GM03348 (cell line): ENCODE measurements at regions not wholly inside any gene's neighbourhood (a gene's known extent, or its start where the extent isn't known, plus 50 kb on each side); places are given as distances from the start of the nearest gene placed in this dataset.

Experiments
- DNase-seq: peaks from one replicate; pipeline ENCODE4 v3.0.0; 2012; ENCODE audit warnings: low spot score

DNA sequence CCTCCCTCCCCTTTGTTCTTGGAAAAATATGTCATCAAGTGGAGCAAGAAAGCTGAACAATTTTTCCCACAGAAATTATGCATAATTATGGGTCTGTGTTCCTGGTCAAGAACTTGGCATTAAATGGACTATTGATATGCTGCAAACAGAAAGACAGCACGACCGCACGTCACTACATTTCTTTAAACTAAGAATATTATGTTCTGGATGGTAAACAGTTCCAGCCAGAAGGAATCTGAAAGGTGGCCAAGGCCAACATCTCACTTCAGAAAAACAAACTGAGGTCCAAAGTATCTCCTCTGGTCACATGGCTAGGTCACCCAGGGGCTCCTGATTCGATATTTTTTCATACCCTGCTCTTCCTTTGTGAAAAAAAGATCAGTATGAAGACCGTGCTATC lies 173.3 kb upstream of the GAS1 start:
- no peak for DNase-seq

DNA sequence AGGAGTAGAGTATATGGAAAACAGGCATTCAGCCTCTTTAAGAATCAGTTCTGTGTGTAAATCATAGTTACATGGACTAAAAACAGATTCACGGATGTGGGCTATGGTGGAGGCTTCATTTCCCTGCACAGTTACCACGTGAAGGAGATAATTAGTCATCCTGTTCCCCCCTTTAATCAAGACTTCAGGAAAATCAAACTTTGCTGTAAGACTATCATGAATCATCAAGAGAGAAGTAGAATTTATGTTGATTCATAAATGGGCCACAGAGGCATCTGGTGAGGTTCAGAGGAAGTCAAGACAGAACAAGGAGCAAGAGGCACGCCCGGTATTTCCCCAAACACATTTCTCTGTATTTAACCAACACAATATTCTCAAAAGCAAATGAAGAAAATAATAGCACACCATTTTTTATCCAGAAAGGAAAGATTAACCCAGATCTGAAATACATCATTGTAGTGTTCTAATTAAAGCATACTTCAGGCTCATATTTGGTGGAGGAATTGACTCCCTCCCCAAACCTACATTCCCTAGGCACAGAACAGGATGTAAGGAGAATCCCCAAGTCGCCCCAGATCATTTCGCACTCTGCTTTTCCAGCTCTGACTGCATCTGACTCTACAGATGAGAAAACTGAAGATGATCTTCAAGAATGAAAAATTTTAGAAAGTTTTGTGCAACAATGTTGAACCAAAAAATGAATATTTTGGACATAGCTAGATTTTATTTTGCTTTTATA lies 175.8 kb upstream of the GAS1 start:
- DNase-seq = peak; percentile 82

DNA sequence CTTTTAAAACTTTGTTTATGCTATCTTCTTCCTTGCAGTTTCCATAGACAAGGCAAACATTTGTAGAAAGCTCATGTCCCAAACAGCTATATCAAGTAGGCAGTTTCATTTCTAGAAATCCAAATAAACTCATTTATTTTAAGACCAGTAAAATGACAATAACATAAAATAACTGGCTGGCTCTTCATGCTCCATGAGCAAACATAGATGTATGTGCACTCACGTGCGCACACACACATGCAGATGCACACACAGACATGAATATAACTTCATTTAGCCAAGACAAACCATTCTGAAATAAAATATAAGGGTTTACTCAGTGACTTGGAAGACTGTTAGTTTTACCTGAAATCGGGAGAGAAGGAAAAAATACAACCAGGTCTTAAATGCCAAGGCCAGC lies 176.5 kb upstream of the GAS1 start:
- no peak for DNase-seq

DNA sequence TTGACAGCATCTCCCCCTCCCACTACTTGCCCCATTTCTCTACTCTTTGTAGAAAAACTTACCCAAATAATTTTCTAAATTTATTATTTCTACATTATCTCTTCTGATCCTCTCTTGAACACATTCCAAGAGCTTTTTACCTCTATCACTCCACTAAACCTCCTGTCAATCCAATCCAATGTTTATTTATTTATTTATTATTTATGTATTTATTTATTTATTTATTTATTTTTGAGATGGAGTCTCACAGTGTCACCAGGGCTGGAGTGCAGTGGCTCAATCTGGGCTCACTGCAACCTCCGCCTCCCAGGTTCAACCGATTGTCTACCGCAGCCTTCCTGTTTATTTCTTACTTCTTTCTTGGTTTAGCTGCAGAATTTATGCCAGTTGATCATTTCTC lies 178.5 kb upstream of the GAS1 start:
- no peak for DNase-seq

DNA sequence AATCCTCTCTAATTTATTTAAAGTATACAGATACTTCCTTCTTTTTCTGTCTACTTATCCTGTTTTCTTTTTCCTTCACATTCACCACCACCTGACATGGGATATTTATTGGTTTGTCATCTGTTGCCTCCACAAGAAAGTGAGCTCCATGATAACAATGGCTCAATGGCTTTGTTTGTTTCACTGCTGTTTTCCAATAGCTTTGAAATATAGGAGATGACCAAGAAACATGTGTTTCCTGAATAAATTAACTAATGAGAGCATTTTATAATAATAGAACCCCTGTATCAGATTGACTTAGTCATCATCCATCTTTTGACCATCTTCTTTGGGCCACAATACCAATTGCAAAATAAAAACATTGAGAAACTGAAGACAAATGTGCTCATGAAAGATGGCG lies 180.2 kb upstream of the GAS1 start:
- no peak for DNase-seq

DNA sequence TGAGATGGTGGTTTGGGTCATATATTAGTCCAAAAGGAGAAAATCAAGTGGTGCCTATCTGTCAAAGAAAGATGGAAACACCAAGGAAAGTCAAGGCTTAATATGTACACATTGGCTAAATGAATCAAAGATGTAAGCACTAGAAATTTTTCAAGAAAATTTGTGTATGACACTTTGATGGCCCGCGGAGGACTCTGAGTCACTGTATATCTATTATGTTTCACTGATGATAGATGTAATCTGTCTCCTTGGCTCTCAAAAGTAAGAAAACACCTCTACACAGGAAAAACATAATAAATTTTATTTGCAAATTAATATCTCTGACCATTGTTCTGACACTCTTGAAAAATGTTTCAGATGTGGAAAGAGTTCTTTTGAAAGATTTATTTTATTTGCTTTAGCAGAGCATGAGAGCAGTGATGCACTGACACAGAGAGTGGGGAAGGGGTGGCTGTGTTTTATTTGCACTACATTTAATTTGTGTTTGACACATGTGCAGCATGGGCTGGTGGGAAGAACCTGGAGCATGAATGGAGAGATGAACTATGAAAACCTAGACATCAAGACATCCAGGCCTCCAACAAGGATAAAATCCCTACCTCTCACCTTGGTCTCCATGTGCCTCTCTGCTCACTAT lies 180.8 kb upstream of the GAS1 start:
- DNase-seq = no peak

DNA sequence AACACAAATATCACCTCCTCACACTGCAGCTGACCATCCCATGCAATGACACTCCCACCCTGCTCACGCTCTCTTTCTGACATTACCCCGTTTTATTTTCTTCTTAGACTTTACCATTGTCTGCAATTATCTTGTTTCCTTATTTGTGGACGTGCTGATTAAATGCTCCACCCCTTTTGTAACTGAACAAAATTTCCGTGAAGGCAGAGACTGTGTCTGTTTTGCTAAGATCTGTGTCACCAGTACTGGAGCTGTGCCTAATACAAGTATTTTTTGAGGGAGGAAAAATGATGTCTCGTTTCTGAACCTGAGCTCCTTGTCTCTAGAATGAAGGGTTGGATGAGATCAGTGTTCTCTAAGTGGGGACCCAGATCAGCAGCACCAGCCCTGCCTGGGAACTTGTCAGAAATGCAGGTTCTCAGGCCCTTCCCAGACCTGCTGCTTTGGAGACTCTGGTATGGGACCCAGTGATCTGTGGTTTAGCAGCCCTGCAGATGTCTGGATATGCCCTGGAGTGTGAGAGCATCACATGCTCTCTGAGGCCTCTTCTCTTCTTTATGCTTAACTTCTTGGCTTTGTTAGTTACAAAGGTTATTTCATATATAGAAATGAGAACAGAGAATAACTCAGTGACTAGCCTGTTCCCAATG lies 181.7 kb upstream of the GAS1 start:
- DNase-seq = no peak

DNA sequence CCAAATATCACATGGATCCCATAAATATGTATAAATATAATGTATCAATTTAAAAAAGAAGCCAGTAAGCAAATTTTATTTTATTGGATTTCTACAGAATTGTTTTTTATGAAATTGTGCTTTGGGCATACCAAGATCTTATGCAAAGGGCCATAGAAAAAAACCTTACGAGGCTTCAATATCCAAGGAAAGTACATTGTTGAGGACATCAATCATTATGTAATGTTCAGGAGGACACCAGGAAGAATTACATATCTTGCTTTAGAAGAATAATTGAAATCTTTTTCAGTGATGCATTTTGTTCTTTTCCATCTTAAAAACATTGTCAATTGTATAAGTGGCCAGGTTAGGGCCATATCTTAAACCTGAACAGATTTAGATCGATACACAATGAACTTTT lies 187.8 kb upstream of the GAS1 start:
- no peak for DNase-seq

DNA sequence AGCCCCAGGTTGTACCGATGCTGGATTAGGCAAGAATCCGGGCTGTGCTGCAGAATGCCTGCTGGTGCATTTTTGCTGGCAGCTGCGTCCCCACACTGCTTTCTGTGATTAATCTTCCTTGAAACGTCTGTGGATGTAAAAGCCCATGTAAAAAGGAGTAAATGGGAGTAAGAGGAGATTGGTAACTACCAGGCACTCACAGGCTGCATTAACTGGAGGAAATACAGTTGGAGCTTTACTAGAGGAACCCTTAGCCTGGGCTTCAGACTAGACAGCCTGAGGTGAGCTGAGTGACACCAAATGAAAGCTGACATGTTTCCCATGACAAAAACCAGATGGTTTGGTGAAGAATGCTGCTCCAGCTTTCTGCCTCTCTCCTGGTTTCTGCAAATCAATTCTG lies 190.4 kb upstream of the GAS1 start:
- no peak for DNase-seq

DNA sequence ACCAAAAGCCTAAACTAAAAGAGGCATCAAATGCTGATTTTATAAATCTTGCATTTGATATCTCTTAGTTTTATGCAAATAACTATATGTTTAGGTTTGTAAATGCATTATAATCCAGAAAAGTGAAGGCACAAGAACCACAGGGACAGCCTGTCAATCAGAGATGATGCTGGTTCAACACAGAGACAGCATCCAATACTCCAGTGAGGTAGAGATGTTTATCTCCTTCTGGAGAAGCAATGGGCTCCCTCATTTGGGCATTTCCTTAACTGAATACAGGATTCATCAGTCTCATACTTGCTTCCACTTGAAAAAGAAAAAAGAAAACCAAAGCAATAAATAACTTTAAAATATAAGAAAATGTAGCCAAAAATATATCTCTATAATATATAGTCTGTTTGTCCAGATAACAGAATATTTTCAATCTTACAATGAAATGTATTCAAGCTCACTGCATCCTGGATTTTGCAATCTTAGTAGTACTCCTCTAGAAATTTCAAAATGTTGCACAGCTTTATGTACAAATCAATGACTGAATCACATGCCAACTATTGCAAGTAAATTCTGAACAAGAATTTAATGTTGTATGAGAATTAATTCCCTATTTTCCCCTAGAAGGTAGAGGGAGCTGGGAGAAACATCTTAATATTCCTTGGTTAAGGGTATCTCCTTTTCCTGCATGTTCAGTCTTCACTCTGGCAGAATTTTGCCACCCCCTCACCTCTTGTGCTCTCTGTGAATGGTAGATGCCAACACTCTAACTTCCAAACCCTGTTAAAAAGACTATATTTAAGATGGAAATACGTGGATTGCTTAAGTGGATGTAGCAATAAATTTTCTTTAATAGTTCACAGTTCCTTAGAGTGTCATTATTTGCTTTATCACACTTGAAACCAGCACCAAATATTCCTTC lies 191.1 kb upstream of the GAS1 start:
- peak; percentile 14 for DNase-seq

DNA sequence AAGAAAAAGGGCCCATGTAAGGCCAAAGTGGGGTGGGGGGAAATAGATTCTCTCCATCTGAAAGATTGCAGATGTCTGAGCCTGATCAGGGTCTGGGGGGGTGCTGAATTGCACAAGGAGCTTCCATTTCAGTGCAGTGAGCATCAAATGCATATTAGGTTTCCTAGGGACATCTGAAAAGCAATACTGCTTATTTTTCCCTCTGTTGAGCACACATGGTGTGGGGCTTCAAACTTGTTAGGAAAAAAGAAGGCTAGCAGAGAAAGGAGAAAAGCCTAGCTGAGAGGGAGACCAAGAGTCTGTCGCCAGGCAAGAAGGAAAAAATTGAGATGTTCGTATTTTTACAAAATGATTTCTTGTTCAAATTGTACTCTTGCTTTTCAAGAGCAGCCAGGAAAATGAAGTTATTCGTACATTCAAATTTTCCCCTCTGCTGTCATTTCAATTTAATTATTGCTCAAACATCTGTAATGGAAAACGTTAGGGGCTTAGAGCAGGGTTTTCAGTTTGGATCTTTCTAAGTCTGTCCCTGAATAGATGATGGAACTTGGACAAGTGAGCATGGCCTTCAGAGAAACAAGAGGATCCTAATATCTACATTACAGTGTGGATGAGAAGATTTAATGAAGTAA lies 191.9 kb upstream of the GAS1 start:
- DNase-seq = no peak

DNA sequence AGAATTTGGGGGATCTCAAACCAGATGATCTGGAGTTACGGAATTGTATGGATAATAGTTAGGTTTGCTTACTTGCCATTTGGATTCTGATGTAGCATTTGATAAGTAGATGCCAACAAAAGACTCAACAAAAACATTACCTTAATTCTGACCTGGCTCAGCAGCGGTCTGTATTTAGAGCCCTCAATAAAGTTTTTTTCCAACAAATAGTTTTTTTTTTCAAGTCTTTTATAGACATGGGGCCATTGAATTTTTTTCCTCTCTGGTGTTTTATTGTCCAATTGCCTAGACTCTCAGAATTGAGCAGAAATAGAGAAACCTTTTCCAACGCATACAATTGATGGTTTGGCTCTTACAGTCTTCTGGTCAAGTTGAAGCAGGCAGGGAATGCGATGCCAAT lies 192.8 kb upstream of the GAS1 start:
- no peak for DNase-seq

DNA sequence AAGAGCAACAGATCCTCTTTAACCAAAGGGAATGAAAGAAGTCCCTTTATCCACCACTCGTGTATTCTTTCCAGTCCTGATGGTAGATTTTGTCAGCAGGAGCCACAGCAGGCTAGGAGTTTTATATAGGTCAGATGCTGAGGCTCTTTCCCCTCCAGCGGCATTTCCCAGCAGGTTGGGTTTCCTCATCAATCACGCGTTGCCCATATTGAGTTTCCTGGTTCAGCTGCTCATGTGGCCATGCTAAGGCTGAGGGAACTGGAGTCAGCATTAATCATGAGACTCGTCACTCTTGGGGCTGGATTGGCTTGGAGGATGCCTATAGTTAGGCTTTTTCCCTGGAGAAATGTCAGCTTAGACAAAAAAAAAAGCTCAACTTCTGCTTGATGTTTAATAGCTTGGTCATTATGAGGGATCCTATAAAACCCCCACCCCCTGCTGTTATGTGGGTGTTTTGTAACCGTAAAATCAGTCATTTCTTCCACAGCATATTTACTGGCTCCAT lies 193.4 kb upstream of the GAS1 start:
- DNase-seq = no peak

DNA sequence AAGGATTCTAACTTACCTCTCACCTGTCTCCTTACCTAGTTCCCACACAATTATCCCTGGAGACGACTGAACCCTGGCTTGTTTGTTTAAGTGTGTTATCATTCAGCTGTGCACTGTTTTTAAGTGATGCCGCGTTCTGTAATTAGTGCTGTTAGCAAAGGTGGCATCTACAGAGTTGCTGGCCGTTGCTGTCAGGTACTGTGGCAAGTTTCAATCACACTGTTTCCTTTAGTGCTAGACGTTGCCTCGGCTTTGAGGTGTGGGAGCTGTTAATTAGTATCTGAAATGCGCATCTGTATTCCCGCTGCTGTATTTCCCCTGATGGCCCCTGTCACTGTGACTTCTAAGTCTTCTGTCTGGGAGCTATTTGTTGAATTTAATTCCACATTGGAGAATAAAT lies 193.8 kb upstream of the GAS1 start:
- no peak for DNase-seq

DNA sequence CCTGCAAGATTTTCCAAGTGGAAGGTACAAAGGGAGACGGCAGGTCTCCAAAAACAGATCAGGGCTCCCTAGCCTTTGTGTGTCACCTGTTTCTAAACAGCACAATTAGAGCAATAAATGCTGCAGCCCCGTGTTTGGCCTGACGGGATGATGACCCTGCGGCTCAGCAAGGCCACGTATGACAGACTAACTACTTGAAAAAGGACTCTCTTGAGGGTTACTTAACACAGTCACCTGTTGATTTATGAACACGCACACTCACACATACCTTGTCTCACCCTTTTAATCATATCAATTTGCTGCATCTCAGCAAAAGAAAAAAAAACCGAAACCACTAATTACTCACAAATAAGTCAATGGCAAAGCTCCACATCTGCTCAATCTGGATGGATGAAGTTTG lies 199.6 kb upstream of the GAS1 start:
- DNase-seq = no peak

DNA sequence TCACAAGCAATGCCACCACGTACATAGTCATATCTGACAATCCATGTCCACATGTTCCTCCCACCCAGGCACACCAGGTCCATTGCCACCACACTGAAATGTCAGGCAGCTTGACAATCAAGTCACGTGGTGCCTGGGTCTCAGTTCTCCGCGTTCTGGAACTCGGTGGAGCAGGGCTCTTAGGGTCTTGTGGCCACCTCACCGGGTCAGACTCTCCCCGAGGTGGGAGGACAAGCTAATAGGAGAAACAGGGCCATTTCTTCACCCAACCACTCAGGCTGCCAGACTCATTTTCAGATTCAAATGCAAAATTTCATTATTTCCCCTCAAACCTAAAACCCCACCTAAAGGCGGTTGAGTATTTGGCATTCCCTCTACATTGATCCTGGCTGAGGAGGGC lies 200.5 kb upstream of the GAS1 start:
- DNase-seq = peak; percentile 7

DNA sequence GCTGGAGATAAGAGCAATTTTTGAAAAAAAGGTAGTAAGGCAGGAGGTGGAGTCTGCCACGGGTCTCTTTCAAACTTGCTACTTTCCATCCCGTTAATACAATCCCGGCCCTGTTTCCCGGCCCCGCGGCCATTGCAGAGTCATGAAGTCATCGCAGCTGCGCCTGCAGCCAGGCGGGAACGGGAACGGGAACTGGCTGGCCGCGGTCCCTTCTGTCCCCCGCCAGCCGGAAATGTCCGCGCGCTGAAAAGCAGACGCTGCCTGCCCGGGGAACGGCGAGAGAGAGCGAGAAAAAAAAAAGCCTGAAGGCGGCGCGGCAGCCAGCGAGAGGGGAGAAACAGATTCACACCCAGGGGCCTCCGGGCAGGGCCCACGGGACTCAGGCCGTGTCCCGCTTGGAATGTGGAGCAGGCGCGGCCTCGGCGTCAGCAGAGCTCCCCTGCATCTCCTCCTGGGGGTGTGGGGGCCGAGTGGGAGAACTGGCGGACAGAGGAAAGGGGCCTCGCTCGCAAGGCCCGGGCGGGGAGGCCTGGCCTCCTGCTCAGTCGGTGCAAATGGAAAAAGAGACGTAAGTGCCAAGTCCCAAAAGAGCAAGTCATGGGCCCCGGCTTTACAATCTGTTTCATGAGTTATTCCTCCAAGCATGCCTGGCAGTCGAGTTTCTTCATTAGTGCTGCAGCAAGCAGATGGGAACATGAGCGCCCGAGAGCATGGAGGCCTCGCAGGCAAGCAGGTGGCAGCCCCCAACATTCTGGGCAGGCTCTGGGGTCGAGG lies 201.2 kb upstream of the GAS1 start:
- peak; percentile 89 for DNase-seq

DNA sequence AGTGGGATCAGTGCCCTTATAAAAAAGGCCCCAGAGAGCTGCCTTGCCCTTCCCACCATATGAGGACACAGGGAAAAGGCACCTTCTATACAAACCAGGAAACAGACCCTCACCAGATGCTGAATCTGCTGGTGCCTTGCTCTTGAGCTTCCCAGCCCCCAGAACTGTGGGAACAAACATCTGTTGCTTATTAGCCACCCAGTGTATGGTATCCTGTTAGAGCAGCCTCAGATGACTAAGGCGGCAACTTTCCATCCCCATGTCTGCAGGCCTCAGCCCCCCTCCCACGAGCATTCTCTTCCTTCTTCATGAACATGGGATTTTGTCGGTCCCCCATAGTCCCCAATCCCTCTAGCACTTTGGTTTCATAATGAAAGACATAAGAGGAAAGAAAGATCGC lies 202.5 kb upstream of the GAS1 start:
- DNase-seq = peak; percentile 18

DNA sequence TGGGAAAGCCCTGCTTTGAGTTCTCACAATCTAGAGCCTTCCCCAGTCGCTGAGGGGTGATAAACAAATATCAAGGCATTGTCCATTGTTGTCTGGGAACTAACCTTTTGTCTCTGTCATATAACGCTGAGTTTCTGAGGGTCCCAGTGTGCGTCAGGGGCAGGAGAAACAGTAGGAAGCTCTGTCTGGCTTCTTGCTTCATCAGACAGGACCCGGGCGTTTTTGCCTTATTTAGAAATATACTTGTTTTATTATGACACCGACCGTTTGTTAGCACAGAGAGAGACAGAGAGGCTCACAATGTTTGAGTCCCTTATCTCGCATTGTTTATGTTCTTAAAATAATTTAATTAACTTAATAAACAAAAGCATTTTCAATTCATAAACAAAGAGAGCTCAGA lies 204.9 kb upstream of the GAS1 start:
- DNase-seq = no peak

DNA sequence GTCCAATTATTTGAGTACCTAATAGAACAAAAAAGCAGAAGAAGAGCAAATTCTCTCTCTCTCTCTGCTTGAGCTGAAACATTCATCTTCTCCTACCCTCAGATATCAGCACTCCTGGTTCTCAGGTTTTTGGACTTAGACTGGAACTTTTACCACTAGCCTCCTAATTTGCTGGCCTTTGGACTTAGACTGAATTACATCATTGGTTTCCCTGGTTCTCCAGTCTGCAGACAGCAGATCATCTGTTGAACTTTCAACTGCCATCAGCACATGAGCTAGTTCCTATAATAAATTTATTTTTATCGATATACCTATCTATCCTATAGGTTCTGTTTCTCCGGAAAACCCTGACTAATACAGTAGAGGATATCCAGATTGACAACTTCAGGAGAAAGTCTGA lies 208.9 kb upstream of the GAS1 start:
- no peak for DNase-seq
